ENCODE measurements at regions not wholly inside any gene's neighbourhood (a gene's known extent, or its start where the extent isn't known, plus 50 kb on each side); places are given as distances from the start of the nearest gene placed in this dataset.

GRCh38 chr10:57395923-57396322 lies 871.8 kb downstream of the IPMK start:
- TF ChIP-seq CTCF (IDR thresholded peaks at IDR 0.05), result no peak
- no peak for TF ChIP-seq EZH2 (IDR thresholded peaks at IDR 0.05; ENCODE audit: borderline replicate concordance, insufficient read depth, low read depth, low read length, poor library complexity, severe bottlenecking)
